ENCODE measurements at regions not wholly inside any gene's neighbourhood (a gene's known extent, or its start where the extent isn't known, plus 50 kb on each side); places are given as distances from the start of the nearest gene placed in this dataset.

DNA sequence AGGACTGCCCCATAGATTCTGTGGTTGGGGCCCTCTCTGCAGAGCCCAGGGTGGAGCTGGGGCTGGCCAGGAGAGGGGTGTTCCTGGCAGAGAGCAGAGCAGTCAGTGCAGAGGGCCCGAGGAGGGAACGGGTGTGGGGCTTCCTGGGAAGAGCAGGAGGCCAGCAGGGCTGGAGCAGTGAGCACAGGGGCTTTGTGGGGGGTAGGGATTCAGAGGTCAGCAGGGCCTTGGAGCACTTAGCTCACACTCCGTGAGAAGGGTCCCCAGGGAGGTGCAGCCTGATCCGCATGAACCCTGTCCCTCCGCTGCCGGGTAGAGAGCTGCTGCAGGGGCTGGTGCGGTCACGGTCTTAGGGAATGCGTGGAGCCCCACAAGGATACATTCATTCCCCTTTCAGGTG lies 113.0 kb upstream of the CIBAR2 start:
- H3K4ac ChIP-seq (ENCODE audit: low read depth, low read length): 0 out of 2 replicates have a peak overlapping the region, but pooled peaks have one; percentile 23
- ChIA-PET POLR2A (ENCODE audit: unreplicated experiment) (no interaction called here), CTCF (no interaction called here)
- no peaks in the 10 kb centered on the region; the same call in 1 of the 2 replicates for H3K9me3 ChIP-seq (ENCODE audit: control insufficient read depth, insufficient read depth, low read length)
- H2BK5ac ChIP-seq (ENCODE audit: low read depth, low read length, poor library complexity, severe bottlenecking): no peak overlapping the region
- peaks cover 48 to 94% of the 10 kb centered on the region in 2 experiments for H3K79me1 ChIP-seq (ENCODE audit: low read depth in 1 of 2, low read length in 2 of 2)
- ATAC-seq (ENCODE audit: low read depth) (no peak), DNase-seq (no peak)
- peak overlapping the region; percentile 38; the same call in 1 of the 2 replicates for H2AK5ac ChIP-seq (ENCODE audit: low read depth, low read length)
- no peak overlapping the region for H2BK20ac ChIP-seq (ENCODE audit: low read depth, low read length)
- peaks cover 24% of the 10 kb centered on the region for H4K20me1 ChIP-seq (ENCODE audit: insufficient read depth, low read length)
- no peak overlapping the region for H4K5ac ChIP-seq (ENCODE audit: low read depth, low read length)
- peaks cover 47% of the 10 kb centered on the region for H3K4me1 ChIP-seq (ENCODE audit: control insufficient read depth, insufficient read depth, low read length)
- no peak overlapping the region for H3K27ac ChIP-seq (ENCODE audit: insufficient read depth, low read length)
- in situ Hi-C loops (cut with MboI; ENCODE audit: low sequenced_read_pairs): no loop called here
- no peak overlapping the region for H2AFZ ChIP-seq (replicated peaks; ENCODE audit: low read length, poor library complexity)
- H2BK15ac ChIP-seq (ENCODE audit: low read depth, low read length): no peak overlapping the region
- H2BK120ac ChIP-seq (ENCODE audit: low read depth, low read length): no peak overlapping the region
- no peak overlapping the region for H3K4me2 ChIP-seq (ENCODE audit: low read depth, low read length)
- TF ChIP-seq, protein P1, sequence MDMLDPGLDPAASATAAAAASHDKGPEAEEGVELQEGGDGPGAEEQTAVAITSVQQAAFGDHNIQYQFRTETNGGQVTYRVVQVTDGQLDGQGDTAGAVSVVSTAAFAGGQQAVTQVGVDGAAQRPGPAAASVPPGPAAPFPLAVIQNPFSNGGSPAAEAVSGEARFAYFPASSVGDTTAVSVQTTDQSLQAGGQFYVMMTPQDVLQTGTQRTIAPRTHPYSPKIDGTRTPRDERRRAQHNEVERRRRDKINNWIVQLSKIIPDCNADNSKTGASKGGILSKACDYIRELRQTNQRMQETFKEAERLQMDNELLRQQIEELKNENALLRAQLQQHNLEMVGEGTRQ (IDR thresholded peaks at IDR 0.05; ENCODE audit: low read depth, low read length): no peak
- TF ChIP-seq CHD1 (IDR thresholded peaks at IDR 0.05; ENCODE audit: low read depth, low read length) (no peak), RFX5 (IDR thresholded peaks at IDR 0.05; ENCODE audit: low read depth, low read length) (no peak), BHLHE40 (IDR thresholded peaks at IDR 0.05; ENCODE audit: low read depth, low read length) (no peak), RCOR1 (IDR thresholded peaks at IDR 0.05; ENCODE audit: insufficient replicate concordance, low read length) (no peak), MXI1 (IDR thresholded peaks at IDR 0.05; ENCODE audit: borderline replicate concordance, low read depth, low read length) (no peak), POLR2A (IDR thresholded peaks at IDR 0.05; ENCODE audit: low read depth, low read length) (no peak), SMC3 (IDR thresholded peaks at IDR 0.05; ENCODE audit: low read depth, low read length) (no peak), MAZ (IDR thresholded peaks at IDR 0.05; ENCODE audit: borderline replicate concordance, low read depth, low read length) (no peak), NFE2L2 (IDR thresholded peaks at IDR 0.05; ENCODE audit: low read depth, low read length) (no peak), RAD21 (IDR thresholded peaks at IDR 0.05; ENCODE audit: low read length) (no peak), CEBPB (IDR thresholded peaks at IDR 0.05; ENCODE audit: low read depth, low read length) (no peak), MAFK (IDR thresholded peaks at IDR 0.05; ENCODE audit: low read depth, low read length) (no peak), FOS (IDR thresholded peaks at IDR 0.05; ENCODE audit: low read depth, low read length) (no peak)
- TF ChIP-seq, protein P2, sequence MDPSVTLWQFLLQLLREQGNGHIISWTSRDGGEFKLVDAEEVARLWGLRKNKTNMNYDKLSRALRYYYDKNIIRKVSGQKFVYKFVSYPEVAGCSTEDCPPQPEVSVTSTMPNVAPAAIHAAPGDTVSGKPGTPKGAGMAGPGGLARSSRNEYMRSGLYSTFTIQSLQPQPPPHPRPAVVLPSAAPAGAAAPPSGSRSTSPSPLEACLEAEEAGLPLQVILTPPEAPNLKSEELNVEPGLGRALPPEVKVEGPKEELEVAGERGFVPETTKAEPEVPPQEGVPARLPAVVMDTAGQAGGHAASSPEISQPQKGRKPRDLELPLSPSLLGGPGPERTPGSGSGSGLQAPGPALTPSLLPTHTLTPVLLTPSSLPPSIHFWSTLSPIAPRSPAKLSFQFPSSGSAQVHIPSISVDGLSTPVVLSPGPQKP (IDR thresholded peaks at IDR 0.05; ENCODE audit: borderline replicate concordance, low read depth, low read length): no peak
- TF ChIP-seq, protein P3, sequence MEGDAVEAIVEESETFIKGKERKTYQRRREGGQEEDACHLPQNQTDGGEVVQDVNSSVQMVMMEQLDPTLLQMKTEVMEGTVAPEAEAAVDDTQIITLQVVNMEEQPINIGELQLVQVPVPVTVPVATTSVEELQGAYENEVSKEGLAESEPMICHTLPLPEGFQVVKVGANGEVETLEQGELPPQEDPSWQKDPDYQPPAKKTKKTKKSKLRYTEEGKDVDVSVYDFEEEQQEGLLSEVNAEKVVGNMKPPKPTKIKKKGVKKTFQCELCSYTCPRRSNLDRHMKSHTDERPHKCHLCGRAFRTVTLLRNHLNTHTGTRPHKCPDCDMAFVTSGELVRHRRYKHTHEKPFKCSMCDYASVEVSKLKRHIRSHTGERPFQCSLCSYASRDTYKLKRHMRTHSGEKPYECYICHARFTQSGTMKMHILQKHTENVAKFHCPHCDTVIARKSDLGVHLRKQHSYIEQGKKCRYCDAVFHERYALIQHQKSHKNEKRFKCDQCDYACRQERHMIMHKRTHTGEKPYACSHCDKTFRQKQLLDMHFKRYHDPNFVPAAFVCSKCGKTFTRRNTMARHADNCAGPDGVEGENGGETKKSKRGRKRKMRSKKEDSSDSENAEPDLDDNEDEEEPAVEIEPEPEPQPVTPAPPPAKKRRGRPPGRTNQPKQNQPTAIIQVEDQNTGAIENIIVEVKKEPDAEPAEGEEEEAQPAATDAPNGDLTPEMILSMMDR (conservative IDR thresholded peaks at IDR 0.05; ENCODE audit: low read depth, low read length): no peak
- H3K18ac ChIP-seq (ENCODE audit: low read depth, low read length): no peak overlapping the region
- no peak overlapping the region for H2AK9ac ChIP-seq (replicated peaks; ENCODE audit: low read depth, low read length, poor library complexity)
- no peak overlapping the region for H3K14ac ChIP-seq (replicated peaks; ENCODE audit: low read depth, low read length)
- H4K91ac ChIP-seq (ENCODE audit: insufficient read depth, low read depth, low read length): no peak overlapping the region; the same call in 1 of the 2 replicates
- no peaks in the 10 kb centered on the region for H3K27me3 ChIP-seq (ENCODE audit: control insufficient read depth, insufficient read depth, low read length)
- no peak overlapping the region for H4K8ac ChIP-seq (ENCODE audit: low read depth in 2 of 2, low read length in 2 of 2)
- H3K36me3 ChIP-seq (ENCODE audit: control insufficient read depth, insufficient read depth, low read length): no peaks in the 10 kb centered on the region
- H3K4me3 ChIP-seq (ENCODE audit: insufficient read depth, low read depth, low read length): no peak overlapping the region
- H3K23ac ChIP-seq (ENCODE audit: low read depth, low read length): no peak overlapping the region
- dilution Hi-C loops (cut with HindIII; ENCODE audit: low sequenced_read_pairs, unreplicated experiment): no loop called here
- BruUV-seq (replicated peaks): no TSS peak
- intact Hi-C loops (cut with micrococcal nuclease): no loop called here
- no peak overlapping the region for H3K56ac ChIP-seq (ENCODE audit: extremely low read depth, insufficient read depth, low read length)
- WGBS, 2 experiments (ENCODE audit: extremely low coverage in 2 of 2, insufficient read length in 1 of 2): 97% methylated on average over 5 of the region's 9 CpGs; no CpG with 5 or more reads in 1 of the 2 experiments
- peaks cover 23% of the 10 kb centered on the region for H3K9me1 ChIP-seq (ENCODE audit: insufficient read depth, low read length)
- no peak overlapping the region for H3K9ac ChIP-seq (ENCODE audit: low read depth, low read length)

Data from IMR-90 (cell line).